C4-2B (cell line): ENCODE measurements at regions not wholly inside any gene's neighbourhood (a gene's known extent, or its start where the extent isn't known, plus 50 kb on each side); places are given as distances from the start of the nearest gene placed in this dataset.
"Not testable (repeated sequence)": the region's sequence is repeated elsewhere in the genome, so short reads cannot be mapped to it uniquely, and the experiment has no call there.

Source experiments
- H3K27ac ChIP-seq: fragments of 450-650 bp; 2 replicates; pipeline ENCODE4 v1.5.1; 2017
- ZFX ChIP-seq: fragments of 450-650 bp; IDR thresholded peaks from 2 replicates; pipeline ENCODE4 v1.6.1; 2017
- TF ChIP-seq, protein P1 (sequence below): fragments of 450-650 bp; conservative IDR thresholded peaks from 2 replicates; pipeline ENCODE4 v1.5.1; 2017; ENCODE audit warnings: mild to moderate bottlenecking

DNA sequence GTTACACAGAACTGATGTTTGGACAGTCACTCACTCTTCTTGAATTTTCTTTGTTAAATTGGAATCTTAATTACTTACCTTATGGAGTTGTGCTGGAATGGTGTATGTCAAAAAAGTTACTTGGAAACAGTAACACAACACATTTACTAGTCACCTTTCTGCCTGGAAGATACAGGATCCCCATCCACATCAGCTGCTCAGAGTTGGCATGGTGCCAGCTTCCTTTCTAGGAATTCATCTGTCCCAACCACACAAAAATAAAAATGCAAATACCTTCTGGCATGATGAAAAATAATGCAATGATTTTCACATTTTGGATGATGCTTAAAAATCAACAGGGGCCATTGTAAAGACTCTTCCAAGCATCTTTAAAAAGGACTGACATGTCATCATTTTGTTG lies 341.5 kb downstream of the TMEM38B start:
- no peak for TF ChIP-seq ZFX
- TF ChIP-seq, protein P1, sequence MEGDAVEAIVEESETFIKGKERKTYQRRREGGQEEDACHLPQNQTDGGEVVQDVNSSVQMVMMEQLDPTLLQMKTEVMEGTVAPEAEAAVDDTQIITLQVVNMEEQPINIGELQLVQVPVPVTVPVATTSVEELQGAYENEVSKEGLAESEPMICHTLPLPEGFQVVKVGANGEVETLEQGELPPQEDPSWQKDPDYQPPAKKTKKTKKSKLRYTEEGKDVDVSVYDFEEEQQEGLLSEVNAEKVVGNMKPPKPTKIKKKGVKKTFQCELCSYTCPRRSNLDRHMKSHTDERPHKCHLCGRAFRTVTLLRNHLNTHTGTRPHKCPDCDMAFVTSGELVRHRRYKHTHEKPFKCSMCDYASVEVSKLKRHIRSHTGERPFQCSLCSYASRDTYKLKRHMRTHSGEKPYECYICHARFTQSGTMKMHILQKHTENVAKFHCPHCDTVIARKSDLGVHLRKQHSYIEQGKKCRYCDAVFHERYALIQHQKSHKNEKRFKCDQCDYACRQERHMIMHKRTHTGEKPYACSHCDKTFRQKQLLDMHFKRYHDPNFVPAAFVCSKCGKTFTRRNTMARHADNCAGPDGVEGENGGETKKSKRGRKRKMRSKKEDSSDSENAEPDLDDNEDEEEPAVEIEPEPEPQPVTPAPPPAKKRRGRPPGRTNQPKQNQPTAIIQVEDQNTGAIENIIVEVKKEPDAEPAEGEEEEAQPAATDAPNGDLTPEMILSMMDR, result no peak
- no peak overlapping the region for H3K27ac ChIP-seq

DNA sequence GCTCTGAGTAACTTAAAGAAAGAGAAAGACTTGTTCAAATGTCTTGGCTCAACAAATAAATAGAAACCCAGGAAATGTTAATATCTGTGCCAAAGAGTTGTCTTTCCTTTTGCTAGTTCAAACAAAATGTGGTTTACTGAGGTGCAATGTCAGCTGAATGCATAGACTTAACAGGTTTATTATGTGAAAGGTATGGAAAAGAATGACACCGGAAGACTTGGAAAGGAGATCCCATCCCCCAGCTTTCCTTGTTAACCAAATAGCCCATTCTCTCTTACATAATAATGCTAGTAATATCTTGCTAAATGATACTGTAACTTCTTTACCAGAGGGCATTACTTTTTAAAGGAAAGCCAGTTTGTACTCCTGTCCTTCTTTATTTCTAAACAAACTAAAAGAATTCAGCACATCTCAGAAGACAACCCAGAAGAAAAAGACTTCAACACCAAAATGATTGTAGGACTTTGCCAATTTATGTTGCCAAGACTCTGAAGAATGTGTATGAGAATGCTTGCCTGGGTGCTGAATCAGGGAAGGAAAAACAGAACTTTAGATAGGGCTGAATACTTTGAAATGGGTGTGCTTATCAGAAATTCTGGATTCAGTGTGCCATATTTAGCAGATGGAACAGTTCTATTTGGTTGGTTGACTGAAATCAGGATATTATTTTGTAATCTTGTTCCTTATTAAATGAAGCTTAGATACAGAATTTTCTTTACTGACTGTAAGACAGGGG lies 344.1 kb downstream of the TMEM38B start:
- no peak overlapping the region for H3K27ac ChIP-seq
- no peak for TF ChIP-seq ZFX
- TF ChIP-seq, protein P1, result no peak

DNA sequence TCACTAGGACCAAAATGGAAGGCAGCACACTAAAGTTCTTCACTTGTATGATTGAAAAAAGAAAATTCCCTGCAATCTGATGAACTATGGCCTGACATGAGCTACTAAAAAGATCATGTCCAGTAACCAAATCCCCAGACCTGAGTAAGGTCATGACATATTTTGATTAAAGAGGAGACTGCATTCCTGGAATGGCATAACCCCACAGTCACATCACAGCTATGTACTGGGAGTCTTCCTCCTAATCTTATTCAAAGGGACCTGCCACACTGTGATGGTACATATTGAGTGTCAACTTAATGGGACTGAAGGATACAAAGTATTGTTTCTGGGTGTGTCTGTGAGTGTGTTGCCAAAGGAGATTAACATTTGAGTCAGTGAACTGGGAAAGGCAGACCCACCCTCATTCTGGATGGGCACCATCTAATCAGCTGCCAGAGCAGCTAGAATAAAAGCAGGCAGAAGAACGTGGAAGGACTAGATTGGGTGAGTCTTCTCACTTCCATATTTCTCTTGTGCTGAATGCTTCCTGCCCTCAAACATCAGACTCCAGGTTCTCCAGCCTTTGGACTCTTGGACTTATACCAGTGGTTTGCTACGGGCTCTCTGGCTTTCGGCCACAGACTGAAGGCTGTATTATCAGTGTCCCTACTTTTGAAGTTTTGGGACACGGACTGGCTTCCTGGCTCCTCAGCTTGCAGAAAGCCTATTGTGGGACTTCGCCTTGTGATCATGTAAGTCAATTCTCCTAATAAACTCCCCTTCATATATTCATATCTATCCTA lies 345.0 kb downstream of the TMEM38B start:
- H3K27ac ChIP-seq, result no peak overlapping the region
- TF ChIP-seq, protein P1, result no peak
- no peak for TF ChIP-seq ZFX

DNA sequence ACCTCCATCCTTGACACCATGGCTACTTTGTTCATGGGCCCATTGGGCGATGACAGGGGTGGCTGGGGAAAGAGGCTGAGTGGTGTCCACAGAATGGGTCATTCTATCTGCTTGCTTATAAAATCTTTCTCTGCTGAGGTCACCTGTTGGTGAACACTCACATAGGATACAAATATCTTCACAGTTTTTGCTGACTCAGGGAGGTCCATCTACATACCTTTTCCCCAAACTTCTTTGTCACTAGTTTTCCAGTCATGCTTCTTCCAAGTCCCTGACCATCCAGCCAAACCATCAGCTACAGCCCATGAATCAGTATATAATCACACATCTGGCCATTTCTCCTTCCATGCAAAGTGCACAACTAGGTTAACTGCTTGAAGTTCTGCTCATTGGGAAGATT lies 347.6 kb downstream of the TMEM38B start:
- not testable (repeated sequence) for H3K27ac ChIP-seq

DNA sequence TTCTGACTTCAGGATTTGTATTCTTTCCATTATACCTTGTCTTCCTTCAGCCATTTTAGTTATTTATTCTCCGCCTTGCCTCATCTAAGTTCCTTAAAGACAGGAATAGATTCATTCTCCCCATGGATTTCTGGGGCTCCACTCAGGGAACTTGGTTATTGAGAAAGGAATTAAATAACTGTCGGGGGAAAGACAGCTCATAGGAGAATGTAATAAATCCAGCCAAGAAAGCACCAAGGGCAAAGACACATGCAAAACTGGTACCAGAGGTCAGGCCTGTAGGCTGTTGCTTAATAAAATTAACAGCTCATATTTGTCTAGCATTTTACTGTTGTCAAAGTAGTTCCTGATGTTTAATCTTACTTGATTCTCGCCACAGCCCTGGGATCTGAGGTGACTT lies 357.2 kb downstream of the TMEM38B start:
- TF ChIP-seq, protein P1, result no peak
- TF ChIP-seq ZFX, result no peak
- no peak overlapping the region for H3K27ac ChIP-seq

DNA sequence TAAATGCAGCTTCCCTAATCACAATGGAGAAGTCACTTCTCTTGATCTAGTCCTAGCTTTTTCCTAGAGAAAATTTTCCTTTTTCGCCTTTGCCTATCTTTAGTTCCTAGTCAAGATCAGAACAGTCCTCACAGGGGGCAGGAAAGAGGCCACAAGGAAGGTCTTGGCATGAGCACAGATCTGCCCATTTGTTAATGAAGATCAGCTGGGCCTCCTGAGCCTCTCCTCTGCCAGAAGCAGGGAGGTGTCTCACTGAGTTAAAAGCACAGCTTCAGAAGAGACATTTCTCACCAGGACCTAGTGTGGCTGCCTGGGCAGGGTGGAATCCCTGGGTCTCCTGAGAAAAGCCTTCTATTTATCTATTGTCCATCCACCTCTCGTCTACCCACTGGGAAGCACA lies 357.8 kb downstream of the TMEM38B start:
- TF ChIP-seq, protein P1, result no peak
- no peak for TF ChIP-seq ZFX
- H3K27ac ChIP-seq, result no peak overlapping the region

DNA sequence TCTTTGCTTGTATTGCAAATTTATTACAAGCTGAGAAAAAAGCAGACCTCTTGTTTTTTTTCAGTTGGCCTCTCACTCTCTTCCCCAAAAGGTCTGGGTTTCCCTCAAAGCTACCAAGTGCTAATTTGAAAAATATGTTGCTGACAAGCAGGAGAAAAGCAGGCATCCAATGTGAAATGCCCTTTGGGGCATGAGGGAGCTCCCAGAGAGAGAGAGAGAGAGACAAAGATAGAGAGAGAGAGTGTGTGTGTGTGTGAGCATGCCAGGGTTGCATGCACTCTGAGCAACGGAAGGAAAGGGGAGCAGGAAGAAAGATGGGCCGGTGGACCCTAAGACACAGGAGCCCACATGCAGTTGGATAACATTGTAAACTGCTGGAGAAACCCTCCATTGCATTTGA lies 358.4 kb downstream of the TMEM38B start:
- TF ChIP-seq, protein P1, result no peak
- TF ChIP-seq ZFX, result no peak
- H3K27ac ChIP-seq, result no peak overlapping the region

DNA sequence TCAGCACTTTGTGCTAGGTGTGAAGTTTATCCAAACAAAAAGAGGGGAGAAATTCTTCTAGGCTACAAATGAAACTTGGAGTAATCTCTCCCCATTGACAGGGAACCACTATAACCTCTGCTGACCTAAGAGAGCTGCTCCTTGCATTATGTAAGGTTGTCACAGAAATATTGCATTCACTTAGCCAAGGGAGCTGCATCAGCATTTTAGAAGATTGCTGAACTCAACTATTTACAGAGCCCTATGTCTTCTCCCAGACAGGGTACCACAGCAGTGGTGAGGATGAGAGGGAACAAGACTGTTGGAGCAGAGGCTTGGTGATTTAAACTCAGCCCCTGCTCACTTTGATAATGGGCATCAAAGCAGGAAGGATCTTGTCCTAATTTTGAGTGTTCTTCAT lies 362.0 kb downstream of the TMEM38B start:
- H3K27ac ChIP-seq, result no peak overlapping the region
- TF ChIP-seq ZFX, result no peak
- TF ChIP-seq, protein P1, result no peak
